Vagina (tissue), 2 donors: ENCODE measurements at regions not wholly inside any gene's neighbourhood (a gene's known extent, or its start where the extent isn't known, plus 50 kb on each side); places are given as distances from the start of the nearest gene placed in this dataset.
"Not testable (repeated sequence)": the region's sequence is repeated elsewhere in the genome, so short reads cannot be mapped to it uniquely, and the experiment has no call there.

Experiments used
- DNase-seq, 2 donors: peaks; one replicate each; pipeline ENCODE4 v3.0.0-alpha.2; 2017; ENCODE audit errors: extremely low spot score in 2 of 2
- H3K27ac ChIP-seq: fragments of 200-600 bp; sonication (generic); one replicate; pipeline ENCODE4 v1.5.1; 2019
- H3K27me3 ChIP-seq: fragments of 200-600 bp; sonication (generic); one replicate; pipeline ENCODE4 v1.5.1; 2019
- H3K36me3 ChIP-seq, 2 donors: fragments of 200-600 bp; sonication (generic); one replicate each; pipeline ENCODE4 v1.5.1; 2017 to 2019
- H3K4me1 ChIP-seq: fragments of 200-600 bp; sonication (generic); one replicate; pipeline ENCODE4 v1.5.1; 2019
- H3K4me3 ChIP-seq, 2 donors: fragments of 200-600 bp; sonication (generic); 1 replicate in 1 of 2; 2 replicates in 1 of 2; pipeline ENCODE4 v1.5.1; 2016 to 2019
- H3K9me3 ChIP-seq: fragments of 200-600 bp; sonication (generic); one replicate; pipeline ENCODE4 v1.5.1; 2019
- CTCF ChIP-seq, 3 experiments: fragments of 450-650 bp in 2 of 3; fragments of 200-600 bp in 1 of 3; sonication (generic) in 1 of 3; IDR thresholded peaks; one replicate each; pipeline ENCODE4 v1.5.1; 2017 to 2019; ENCODE audit warnings: antibody characterized with exemption in 3 of 3, mild to moderate bottlenecking in 2 of 3, moderate library complexity in 2 of 3
- POLR2A ChIP-seq, 2 donors: fragments of 450-650 bp; IDR thresholded peaks; one replicate each; pipeline ENCODE4 v1.6.1; 2017; ENCODE audit warnings: antibody characterized with exemption in 2 of 2, mild to moderate bottlenecking in 2 of 2, moderate library complexity in 2 of 2
- POLR2AphosphoS5 ChIP-seq, 2 donors: sonication (generic); formaldehyde crosslinking; IDR thresholded peaks; one replicate each; pipeline ENCODE4 v1.9.0; 2017; ENCODE audit warnings: antibody characterized with exemption in 2 of 2, mild to moderate bottlenecking in 2 of 2, low read depth in 1 of 2; ENCODE audit not compliant: insufficient read depth in 1 of 2
- intact Hi-C: fragments of 100-400 bp; cut with DNase I; formaldehyde crosslinking; loops from one replicate; pipeline ENCODE4 v1.15.1; 2023

- Histone ChIP-seq H3K27ac (no peak overlapping the region), H3K4me1 (no peaks in the 10 kb centered on the region), H3K4me3 (no peak overlapping the region), H3K36me3 (no peaks in the 10 kb centered on the region), H3K27me3 (no peaks in the 10 kb centered on the region), H3K9me3 (no peaks in the 10 kb centered on the region)
- intact Hi-C loops = no loop called here
- TF ChIP-seq CTCF (IDR thresholded peaks at IDR 0.05) (no peak), POLR2A (IDR thresholded peaks at IDR 0.05) (no peak)
- DNase-seq = no peak
These were observed 93.1 kb downstream of the NXNL2 start for GRCh38 chr9:88628114-88628513.

- no peak overlapping the region for H3K4me3 ChIP-seq
- TF ChIP-seq POLR2A (IDR thresholded peaks at IDR 0.05) = no peak
- TF ChIP-seq POLR2AphosphoS5 (IDR thresholded peaks at IDR 0.05; ENCODE audit: insufficient read depth in 1 of 2, low read depth in 1 of 2) = no peak
- no peak for TF ChIP-seq CTCF (IDR thresholded peaks at IDR 0.05)
- H3K36me3 ChIP-seq = no peaks in the 10 kb centered on the region
- no peaks in the 10 kb centered on the region for H3K9me3 ChIP-seq
- intact Hi-C loops = no loop called here
- no peaks in the 10 kb centered on the region for H3K27me3 ChIP-seq
- H3K27ac ChIP-seq = no peak overlapping the region
- H3K4me1 ChIP-seq = no peaks in the 10 kb centered on the region
- no peak for DNase-seq
These were observed 93.8 kb downstream of the NXNL2 start for GRCh38 chr9:88628811-88629210.

- intact Hi-C loops, H3K36me3 ChIP-seq, H3K27me3 ChIP-seq, H3K4me1 ChIP-seq, H3K9me3 ChIP-seq, H3K27ac ChIP-seq, H3K4me3 ChIP-seq, DNase-seq: not testable (repeated sequence)
These were observed 95.6 kb downstream of the NXNL2 start for GRCh38 chr9:88630574-88630973.

- TF ChIP-seq POLR2AphosphoS5 (IDR thresholded peaks at IDR 0.05; ENCODE audit: insufficient read depth in 1 of 2, low read depth in 1 of 2) (no peak), POLR2A (IDR thresholded peaks at IDR 0.05) (no peak)
- no peaks in the 10 kb centered on the region for H3K9me3 ChIP-seq
- intact Hi-C loops = no loop called here
- DNase-seq = no peak
- no peak overlapping the region for H3K4me3 ChIP-seq
- H3K36me3 ChIP-seq = no peaks in the 10 kb centered on the region
- H3K27me3 ChIP-seq = no peaks in the 10 kb centered on the region
- H3K4me1 ChIP-seq = no peaks in the 10 kb centered on the region
- H3K27ac ChIP-seq = no peak overlapping the region
These were observed 100.2 kb downstream of the NXNL2 start for GRCh38 chr9:88635151-88635550.

GRCh38 chr9:88641456-88642240 lies 106.7 kb downstream of the NXNL2 start:
- H3K27ac ChIP-seq = no peak overlapping the region
- TF ChIP-seq POLR2AphosphoS5 (IDR thresholded peaks at IDR 0.05; ENCODE audit: insufficient read depth in 1 of 2, low read depth in 1 of 2) (no peak), POLR2A (IDR thresholded peaks at IDR 0.05) (no peak), CTCF (IDR thresholded peaks at IDR 0.05) (no peak)
- no peaks in the 10 kb centered on the region for H3K36me3 ChIP-seq
- no peaks in the 10 kb centered on the region for H3K9me3 ChIP-seq
- H3K4me3 ChIP-seq = no peak overlapping the region
- H3K4me1 ChIP-seq = no peaks in the 10 kb centered on the region
- no peaks in the 10 kb centered on the region for H3K27me3 ChIP-seq
- intact Hi-C loops = no loop called here
- no peak for DNase-seq

- H3K4me1 ChIP-seq = no peaks in the 10 kb centered on the region
- H3K27me3 ChIP-seq = no peaks in the 10 kb centered on the region
- TF ChIP-seq POLR2A (IDR thresholded peaks at IDR 0.05) (no peak), POLR2AphosphoS5 (IDR thresholded peaks at IDR 0.05; ENCODE audit: insufficient read depth in 1 of 2, low read depth in 1 of 2) (no peak), CTCF (IDR thresholded peaks at IDR 0.05) (no peak)
- intact Hi-C loops = no loop called here
- DNase-seq = no peak
- H3K4me3 ChIP-seq = no peak overlapping the region
- H3K9me3 ChIP-seq = no peaks in the 10 kb centered on the region
- H3K27ac ChIP-seq = no peak overlapping the region
- no peaks in the 10 kb centered on the region for H3K36me3 ChIP-seq
These were observed 107.4 kb downstream of the NXNL2 start for GRCh38 chr9:88642336-88642735.
